Nephron (organoid): ENCODE measurements at regions not wholly inside any gene's neighbourhood (a gene's known extent, or its start where the extent isn't known, plus 50 kb on each side); places are given as distances from the start of the nearest gene placed in this dataset.
A peak's percentile ranks its signal among the peaks of the same experiment; 100 is the strongest.

ENCODE experiments used
- H3K27ac Mint-ChIP-seq, 3 experiments: 2 replicates each; pipeline ENCODE4 v1.8.0; 2020; ENCODE audit warnings: mixed read lengths in 3 of 3, mild to moderate bottlenecking in 2 of 3, moderate library complexity in 1 of 3
- H3K27me3 Mint-ChIP-seq: 2 replicates; pipeline ENCODE4 v1.8.0; 2021; ENCODE audit warnings: low read depth, mild to moderate bottlenecking, moderate library complexity, mixed read lengths
- H3K36me3 Mint-ChIP-seq: 2 replicates; pipeline ENCODE4 v1.8.0; 2020; ENCODE audit warnings: low read depth, mixed read lengths
- H3K4me1 Mint-ChIP-seq: 2 replicates; pipeline ENCODE4 v1.8.0; 2020; ENCODE audit warnings: mixed read lengths
- H3K4me3 Mint-ChIP-seq, 3 experiments: 2 replicates each; pipeline ENCODE4 v1.8.0; 2020; ENCODE audit warnings: mild to moderate bottlenecking in 3 of 3, mixed read lengths in 3 of 3, moderate library complexity in 2 of 3
- H3K9me3 Mint-ChIP-seq: 2 replicates; pipeline ENCODE4 v1.8.0; 2020; ENCODE audit warnings: mixed read lengths
- TF ChIP-seq, protein P1 (sequence below), 3 experiments: fragments of 200-600 bp; sonication (generic); IDR thresholded peaks; one replicate each; pipeline ENCODE4 v1.5.0; 2021; ENCODE audit warnings: antibody characterized with exemption in 3 of 3; ENCODE audit not compliant: unreplicated experiment in 3 of 3

- H3K4me3 Mint-ChIP-seq: no peak overlapping the region
- H3K27me3 Mint-ChIP-seq: no peaks in the 10 kb centered on the region
- peak overlapping the region in 1 of 3 experiments; percentile 2 for H3K27ac Mint-ChIP-seq
- no peaks in the 10 kb centered on the region for H3K4me1 Mint-ChIP-seq
- peaks cover 14% of the 10 kb centered on the region for H3K9me3 Mint-ChIP-seq
- TF ChIP-seq, protein P1, sequence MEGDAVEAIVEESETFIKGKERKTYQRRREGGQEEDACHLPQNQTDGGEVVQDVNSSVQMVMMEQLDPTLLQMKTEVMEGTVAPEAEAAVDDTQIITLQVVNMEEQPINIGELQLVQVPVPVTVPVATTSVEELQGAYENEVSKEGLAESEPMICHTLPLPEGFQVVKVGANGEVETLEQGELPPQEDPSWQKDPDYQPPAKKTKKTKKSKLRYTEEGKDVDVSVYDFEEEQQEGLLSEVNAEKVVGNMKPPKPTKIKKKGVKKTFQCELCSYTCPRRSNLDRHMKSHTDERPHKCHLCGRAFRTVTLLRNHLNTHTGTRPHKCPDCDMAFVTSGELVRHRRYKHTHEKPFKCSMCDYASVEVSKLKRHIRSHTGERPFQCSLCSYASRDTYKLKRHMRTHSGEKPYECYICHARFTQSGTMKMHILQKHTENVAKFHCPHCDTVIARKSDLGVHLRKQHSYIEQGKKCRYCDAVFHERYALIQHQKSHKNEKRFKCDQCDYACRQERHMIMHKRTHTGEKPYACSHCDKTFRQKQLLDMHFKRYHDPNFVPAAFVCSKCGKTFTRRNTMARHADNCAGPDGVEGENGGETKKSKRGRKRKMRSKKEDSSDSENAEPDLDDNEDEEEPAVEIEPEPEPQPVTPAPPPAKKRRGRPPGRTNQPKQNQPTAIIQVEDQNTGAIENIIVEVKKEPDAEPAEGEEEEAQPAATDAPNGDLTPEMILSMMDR (IDR thresholded peaks at IDR 0.05; ENCODE audit: unreplicated experiment in 3 of 3): no peak
- peaks cover 8% of the 10 kb centered on the region for H3K36me3 Mint-ChIP-seq
Observed at GRCh38 chr7:48734695-48735406, 189.5 kb upstream of the CDC14C start.

DNA sequence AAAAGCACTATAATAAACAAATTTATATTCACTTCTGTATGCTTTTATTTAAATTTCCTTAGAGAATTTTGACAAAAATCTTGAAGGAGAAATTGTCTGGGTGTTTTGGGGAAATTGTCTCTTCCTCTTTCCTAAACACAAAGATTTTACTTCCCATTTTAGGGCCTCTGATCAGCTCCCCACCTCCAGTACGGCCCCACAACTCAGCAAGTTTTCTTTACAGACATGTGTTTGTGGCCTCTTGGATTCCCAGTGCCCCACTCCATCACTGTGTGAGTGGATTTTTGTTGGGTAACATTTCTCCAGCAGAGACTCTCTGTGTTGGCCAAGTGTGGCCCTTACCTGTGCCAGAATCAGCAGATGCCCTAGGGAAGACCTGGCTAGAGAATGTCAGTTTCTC is 182.8 kb upstream of the CDC14C start:
- Mint-ChIP-seq H3K27ac (peak overlapping the region in 1 of 3 experiments; percentile 37), H3K9me3 (peaks cover 23% of the 10 kb centered on the region), H3K4me1 (no peaks in the 10 kb centered on the region), H3K27me3 (no peaks in the 10 kb centered on the region), H3K4me3 (no peak overlapping the region), H3K36me3 (peaks cover 9% of the 10 kb centered on the region)
- TF ChIP-seq, protein P1 (IDR thresholded peaks at IDR 0.05; ENCODE audit: unreplicated experiment in 3 of 3): no peak

DNA sequence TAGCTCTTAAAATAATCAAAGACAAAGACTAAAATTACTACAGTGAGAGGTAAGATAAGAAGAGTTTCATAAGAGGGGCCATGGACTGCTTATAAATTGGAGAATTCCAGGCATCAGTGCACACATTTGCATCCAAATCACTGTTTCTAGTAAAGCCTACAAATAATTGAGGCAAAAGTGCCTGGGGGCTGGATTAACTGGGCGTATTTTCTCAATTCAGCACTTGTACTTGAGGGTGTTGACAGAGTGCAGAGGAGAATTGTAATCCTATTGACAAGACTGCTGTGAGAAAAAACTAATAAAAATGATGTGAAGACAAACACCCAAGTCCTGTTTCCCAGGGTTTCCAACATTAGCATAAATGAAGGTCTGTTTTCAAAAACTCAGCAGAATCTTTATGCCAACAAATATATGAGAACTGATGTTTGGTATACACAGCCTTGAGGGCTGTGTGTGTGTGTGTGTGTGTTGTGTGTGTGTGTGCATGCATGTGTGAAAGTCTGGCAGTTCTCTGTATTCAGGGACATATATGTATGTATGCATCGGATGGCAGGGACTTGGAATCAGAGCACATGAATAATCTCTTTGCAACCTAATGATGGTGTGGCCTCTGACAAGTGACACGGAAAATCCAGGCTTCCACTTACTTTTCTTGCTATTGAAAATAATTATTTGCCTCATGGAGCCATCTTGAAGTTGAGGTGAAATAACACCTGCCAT is 182.1 kb upstream of the CDC14C start:
- Mint-ChIP-seq H3K4me3 (no peak overlapping the region), H3K9me3 (peaks cover 23% of the 10 kb centered on the region), H3K27me3 (no peaks in the 10 kb centered on the region), H3K36me3 (peaks cover 9% of the 10 kb centered on the region), H3K27ac (peak overlapping the region in 1 of 3 experiments; percentile 26), H3K4me1 (no peaks in the 10 kb centered on the region)
- TF ChIP-seq, protein P1 (IDR thresholded peaks at IDR 0.05; ENCODE audit: unreplicated experiment in 3 of 3): no peak

DNA sequence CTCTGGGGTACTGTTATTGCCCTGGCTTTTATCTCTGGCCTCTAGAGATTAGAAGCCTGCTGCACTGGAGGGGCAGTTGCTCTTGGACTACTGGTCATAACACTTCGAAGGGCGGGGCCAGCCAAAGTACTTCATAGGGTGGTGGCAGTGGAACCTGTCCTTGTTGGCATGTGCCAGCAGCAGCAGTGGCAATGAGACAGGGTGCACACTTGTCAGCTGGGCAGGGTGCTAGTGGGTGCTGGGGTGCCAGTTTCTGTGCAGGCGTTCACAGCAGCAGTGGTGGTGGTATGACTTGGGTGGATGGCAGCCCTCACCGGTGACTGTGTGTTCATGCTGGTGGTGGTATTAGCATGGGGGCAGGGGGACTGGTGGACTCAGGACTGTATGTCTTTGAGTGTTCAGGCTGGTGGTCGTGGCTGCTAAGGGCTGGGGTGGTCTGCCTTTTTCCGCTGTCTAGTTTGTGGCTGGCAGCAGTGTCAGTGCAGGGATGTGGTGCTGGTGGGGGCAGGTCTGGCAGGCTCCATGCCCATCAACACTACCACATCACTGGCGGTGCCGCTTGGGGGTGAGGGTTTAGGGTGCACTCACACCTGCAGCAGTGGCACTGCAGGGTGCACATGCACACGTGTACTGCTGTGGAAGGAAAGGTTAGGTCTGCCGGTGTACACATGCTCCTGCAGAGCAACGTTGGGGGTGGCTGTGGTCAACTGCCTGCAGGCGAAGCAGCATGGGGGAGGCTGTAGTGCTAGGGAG is 176.1 kb upstream of the CDC14C start:
- Mint-ChIP-seq H3K9me3 (no peaks in the 10 kb centered on the region), H3K4me3 (no peak overlapping the region), H3K27me3 (peaks cover 3% of the 10 kb centered on the region), H3K4me1 (no peaks in the 10 kb centered on the region), H3K36me3 (no peaks in the 10 kb centered on the region), H3K27ac (no peak overlapping the region)
- TF ChIP-seq, protein P1 (IDR thresholded peaks at IDR 0.05; ENCODE audit: unreplicated experiment in 3 of 3): no peak

DNA sequence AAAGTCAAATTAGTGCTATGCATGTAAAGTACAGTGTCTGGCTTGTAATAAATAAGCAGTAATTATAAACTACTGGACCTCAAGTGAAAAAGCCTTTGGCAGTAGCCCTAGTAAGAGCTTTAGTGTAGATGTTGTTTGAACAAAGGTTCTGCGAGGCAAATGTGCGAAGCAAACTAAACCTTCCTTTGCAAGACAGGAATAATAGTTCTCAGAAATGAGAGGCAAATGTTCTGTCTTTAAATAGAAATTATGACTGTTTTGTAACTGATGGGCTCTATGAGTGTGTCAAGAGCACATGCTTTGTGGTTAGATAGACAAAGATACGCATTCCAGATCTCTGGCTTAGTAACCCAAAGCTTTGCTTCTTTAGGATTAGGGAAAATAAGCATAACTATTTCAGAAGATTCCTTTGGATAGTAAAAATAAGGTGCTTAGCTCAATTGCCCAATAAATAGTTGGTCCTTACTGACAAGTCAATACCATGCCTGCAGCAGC is 169.2 kb upstream of the CDC14C start:
- H3K9me3 Mint-ChIP-seq: no peaks in the 10 kb centered on the region
- H3K36me3 Mint-ChIP-seq: no peaks in the 10 kb centered on the region
- H3K27me3 Mint-ChIP-seq: no peaks in the 10 kb centered on the region
- H3K27ac Mint-ChIP-seq: no peak overlapping the region
- TF ChIP-seq, protein P1 (IDR thresholded peaks at IDR 0.05; ENCODE audit: unreplicated experiment in 3 of 3): no peak
- no peak overlapping the region for H3K4me3 Mint-ChIP-seq
- H3K4me1 Mint-ChIP-seq: peaks cover 17% of the 10 kb centered on the region
